Activated CD4-positive, alpha-beta T cell treated with anti-CD3 and anti-CD28 coated beads, Interleukin-2, amount 50 U/mL, for 16 hours (primary cell): ENCODE measurements at regions not wholly inside any gene's neighbourhood (a gene's known extent, or its start where the extent isn't known, plus 50 kb on each side); places are given as distances from the start of the nearest gene placed in this dataset.
A peak's percentile ranks its signal among the peaks of the same experiment; 100 is the strongest.
"Not testable (repeated sequence)": the region's sequence is repeated elsewhere in the genome, so short reads cannot be mapped to it uniquely, and the experiment has no call there.

Experiments used
- DNase-seq: peaks from one replicate; pipeline ENCODE4 v3.0.0-alpha.2; 2020

DNA sequence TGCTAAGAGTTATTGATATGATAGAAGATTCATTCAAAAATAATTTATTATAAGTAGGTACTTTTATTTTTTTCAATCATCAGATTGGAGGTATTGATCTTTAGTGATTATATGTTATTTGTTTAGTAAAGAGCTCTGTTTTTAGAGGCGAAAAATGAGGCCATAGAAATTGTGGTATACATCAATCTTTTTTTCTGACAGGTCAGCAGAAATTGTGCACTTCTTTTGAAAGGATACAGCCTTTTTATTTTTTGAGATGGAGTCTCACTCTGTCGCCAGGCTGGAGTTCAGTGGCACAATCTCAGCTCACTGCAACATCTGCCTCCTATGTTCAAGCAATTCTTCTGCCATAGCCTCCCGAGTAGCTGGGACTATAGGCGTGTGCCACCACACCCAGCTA lies 292.1 kb downstream of the BAMBI start:
- DNase-seq, result no peak

DNA sequence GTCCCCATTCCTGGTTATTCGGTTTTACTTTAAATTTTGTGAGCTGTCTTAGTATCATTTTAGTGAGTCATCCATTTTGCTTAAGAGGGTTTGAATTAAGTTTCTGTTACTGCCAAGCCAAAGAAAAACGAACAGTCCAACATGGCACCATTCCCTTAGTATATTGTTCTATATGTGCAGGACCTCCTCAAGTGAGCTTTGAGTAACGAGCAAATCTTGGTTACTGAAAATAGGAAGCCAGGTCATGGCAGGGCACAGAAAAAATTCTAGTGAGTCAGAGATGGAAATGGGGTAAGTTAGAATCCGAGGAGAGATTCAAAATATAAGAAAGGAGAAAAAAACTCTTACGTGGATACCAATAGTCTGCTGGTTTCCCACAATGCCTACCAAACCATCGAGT lies 292.9 kb downstream of the BAMBI start:
- no peak for DNase-seq

DNA sequence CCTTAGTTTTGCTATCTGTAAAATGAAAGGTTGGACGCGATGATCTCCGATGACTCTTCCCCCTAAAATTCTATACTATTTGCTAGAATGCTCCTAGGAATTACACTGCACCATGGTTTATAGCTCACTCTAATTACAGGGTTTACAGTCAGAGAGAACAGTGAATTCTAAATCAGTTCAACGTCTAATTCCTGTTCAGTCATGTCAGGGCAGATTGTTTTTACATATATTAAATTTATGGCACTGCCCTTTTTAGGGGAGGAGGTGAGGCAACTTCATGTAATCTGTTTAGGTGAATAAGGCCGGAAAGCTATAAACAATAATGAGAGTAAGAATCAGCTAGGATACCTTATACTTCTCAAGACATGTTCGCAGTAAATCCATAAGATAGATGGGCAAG lies 293.9 kb downstream of the BAMBI start:
- DNase-seq, result no peak

DNA sequence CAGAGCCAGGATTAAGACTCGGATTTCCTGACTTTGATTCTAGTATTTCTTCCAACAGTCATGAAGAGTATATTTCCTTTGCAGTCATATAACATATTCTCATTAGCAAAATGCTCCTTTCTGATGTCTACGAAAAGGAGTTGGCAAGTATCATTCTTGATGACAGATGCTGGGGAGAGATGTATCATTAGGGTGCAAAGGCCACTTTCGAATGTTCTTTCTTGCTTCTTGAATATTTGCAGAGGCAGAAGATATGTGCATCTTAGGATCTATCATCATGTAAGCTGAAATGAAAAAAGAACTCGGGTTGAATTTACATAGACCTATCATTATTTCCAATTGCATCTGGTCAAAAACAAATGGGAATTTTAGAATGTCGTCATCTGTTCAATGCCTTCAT lies 294.4 kb downstream of the BAMBI start:
- DNase-seq, result no peak

DNA sequence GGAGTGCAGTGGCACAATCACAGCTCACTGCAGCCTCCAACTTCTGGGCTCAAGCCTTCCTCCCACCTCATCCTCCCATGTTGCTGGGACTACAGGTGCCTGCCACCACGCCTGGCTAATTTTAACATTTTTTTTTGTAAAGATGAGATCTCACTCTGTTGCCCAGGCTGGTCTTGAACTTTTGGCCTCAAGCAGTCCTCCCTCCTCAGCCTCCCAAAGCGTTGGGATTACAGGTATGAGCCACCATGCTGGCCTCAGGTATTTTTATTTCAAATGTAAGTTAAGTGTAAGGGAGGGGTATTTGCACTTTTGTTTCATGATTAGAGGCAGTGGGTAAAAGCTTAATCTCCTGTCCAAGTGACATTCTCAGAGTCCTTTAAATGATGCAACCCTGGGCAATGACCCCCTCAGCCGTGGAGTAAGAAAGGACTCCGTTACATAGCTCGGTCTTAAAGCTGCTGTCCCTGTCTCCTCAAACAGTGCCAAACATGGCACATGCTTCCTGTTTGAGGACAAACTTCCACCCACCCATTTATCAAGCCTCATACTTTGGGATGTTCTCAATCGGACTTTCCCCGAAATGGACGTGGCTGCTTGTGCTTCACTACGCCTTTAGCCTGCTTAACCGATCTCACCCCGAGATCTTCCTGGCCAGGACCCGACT lies 296.1 kb downstream of the BAMBI start:
- no peak for DNase-seq

DNA sequence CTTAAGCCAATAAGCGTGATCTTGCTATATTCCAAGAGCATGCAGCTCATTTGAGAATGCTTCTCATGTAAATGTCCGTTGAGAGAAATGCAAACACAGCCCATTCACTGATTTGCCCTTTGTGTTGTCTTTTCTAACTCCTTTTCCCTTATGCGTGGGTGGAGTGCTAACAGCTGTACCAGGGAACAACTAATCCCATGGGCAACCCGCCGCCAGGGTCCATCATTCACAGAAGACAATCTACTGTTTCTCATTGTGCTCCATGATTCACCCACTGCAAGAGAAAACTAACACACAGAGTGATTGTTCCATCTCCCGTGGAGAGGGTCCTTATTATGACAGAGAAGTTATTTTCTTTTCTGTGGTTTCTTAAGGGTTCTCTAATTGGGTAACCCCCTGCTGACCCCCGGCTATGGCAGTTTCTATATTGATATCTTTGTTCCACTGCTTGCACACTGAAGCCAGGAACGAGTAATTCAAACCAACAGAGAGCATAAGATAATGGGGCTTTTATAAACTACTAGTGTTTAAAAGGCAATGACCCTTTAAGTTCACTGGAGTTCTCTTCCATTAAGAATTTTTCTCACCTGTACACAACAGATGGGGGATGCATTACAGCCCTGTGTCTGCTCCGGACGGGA lies 298.7 kb downstream of the BAMBI start:
- no peak for DNase-seq

DNA sequence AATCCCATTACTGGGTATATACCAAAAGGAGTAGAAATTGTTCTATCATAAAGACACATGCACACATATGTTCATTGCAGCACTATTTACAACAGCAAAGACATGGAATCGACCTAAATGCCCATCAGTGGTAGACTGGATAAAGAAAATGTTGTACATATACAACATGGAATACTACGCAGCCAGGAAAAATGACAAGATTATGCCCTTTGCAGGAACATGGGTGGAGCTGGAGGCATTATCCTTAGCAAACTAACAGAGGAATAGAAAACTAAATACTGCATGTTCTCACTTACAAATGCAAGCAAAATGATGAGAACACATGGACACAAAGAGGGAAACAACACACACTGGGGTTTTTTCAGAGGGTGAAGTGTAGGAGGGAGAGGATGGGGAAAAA lies 300.2 kb downstream of the BAMBI start:
- DNase-seq, result no peak

DNA sequence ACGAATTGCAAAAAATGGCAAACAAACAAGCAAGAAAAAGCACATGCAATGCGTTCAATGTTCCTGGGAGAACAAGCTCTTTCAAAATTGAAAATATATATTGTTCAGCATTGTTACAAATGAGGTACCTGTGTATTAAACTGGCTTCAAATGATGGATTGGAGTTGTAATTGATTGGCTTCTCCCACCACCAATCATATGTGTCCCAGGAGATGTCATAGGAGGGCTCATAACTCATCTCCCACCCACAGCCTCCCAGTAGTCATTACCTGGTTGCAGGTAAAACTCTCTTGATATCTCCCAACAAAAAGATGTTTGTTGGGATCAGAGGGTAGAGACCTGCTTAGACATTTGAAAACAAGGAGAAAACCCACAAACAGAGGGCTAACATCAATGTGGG lies 302.9 kb downstream of the BAMBI start:
- DNase-seq, result no peak

DNA sequence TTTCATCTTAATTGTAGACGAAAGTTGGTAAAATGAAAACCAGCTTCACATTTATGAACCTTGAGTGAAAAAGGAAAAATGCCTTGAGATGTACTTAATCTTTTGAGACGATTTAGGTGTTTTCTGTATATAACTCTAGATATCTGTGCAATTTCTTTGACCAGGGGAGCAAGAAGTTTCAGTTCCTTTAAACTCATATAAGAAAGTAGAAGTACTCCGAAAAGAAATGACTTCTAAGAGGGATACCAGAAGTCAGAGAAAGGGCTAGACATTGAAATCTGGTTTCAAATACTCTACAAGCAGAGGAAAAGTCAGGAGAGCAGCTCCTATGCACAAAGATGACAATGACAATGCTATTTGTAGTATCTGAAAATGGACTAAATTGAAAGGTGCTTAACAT lies 303.7 kb downstream of the BAMBI start:
- no peak for DNase-seq

DNA sequence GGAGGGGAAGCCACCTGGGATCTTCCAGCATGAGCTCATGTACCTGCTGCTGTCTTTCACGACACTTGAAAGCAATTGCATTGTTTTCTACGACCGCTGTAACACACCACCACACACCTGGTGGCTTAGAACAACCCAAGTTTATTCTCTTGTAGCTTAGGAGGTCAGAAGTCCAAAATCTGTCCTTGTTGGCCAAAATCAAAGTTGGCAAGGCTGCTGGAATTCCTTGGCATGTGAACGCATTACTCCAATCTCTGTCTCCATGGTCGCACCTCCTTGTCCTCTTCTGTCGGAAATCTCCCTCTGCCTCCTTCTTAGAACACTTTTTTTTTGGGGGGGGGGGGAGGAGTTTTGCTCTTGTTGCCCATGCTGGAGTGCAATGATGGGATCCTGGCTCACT lies 305.7 kb downstream of the BAMBI start:
- no peak for DNase-seq

DNA sequence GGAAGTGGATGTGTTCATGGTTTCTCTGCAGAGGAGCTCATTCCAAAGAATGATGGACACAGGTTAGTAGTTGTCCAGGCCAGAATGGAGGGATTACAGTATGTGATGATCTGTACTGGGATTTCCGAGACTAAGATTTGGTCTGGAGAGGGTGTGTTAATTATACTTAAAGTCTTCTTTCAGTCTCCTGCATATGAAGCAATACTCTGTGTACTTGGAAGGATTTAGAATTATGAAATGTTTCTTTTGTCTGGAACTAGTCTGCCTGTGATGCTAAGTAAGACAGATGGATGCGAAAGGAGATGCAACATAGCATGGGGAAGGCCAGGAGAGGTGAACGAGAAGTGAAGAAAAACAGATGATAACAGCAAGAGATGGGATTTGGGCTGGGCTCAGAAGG lies 305.1 kb upstream of the LYZL1 start:
- no peak for DNase-seq

DNA sequence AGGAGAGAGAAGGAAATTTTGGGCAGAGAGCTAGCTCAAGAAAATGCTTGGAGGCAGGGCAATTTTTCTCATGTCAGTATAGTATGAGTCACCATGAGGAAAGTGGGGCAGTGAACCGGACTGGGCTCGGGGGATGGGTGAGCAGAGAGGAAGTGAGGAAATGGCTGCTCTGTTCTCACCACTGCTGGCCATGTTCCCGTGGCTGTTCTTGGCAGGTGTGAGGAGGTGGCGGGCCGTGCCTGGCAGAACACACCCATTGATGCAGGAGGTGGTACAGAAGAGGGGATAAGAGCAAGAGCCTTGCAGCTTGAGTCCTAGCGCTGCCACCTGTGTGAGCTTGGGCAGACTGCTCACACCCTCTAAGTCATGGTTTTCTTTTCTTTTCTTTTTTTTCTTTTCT lies 304.4 kb upstream of the LYZL1 start:
- no peak for DNase-seq

DNA sequence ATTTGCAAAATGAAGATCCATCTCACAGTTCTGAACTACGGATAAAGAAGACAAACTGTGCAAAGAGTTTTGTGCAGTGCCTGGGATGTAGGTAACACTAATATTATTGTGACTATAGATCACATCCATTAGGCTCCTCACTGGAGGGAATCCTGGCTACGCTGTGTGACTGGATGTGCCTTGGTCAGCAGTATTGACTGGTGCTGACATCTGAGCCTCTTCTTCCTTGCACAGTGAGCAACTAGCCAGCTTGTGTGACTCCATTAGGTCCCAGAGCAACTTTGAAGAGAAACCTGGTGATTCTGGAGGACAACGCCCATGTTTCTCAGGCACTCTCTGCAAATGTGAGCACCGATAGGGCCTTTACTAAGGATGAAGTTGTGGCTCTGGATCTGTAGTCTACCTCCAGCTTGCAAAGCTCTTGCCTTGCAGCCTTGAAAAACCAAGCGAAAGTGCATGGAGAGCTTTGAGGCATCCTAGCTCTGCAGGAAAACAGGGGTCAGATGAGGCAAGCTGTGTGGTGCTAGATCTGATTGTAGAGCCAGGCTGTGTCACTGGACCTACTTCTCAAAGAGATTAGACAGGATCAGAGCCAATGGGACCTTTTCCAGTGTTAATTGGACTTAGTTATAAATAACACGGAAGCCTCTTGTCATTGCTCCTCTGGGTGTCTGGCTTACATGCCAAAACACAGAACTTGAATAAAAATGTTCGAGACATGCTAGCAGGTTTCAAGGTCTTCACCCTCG lies 303.6 kb upstream of the LYZL1 start:
- DNase-seq, result no peak

DNA sequence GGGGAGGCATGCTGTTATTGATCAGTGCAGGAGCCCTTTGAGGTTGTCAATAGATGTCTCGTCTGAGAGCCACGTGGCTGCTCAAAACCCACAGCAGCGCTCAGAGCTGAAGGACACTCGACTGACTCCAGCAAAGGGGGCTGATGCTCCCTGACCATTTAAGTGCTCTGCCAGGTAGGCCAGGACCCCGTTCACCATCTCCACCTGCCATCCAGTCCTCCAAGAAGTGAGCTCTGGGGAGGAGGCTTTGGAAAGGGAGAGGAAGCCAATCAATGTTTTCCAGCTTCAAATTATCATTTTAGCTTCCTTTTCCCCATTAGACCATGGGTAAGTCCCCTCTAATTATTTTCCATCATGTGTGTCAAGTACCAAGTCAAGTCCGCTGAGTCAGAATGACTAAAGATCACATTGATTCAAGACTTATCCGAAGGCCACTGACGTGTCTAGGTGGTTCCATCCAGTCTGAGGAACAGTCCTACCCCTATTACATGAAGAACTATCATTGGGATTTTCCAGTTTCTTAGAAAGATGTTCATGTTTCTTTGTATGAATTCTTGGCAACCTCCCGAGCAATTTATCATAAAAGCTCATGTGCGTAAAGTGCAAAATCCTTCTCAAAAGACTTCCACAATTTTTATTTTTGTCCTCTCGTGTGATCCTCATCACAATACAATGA lies 302.6 kb upstream of the LYZL1 start:
- no peak for DNase-seq

DNA sequence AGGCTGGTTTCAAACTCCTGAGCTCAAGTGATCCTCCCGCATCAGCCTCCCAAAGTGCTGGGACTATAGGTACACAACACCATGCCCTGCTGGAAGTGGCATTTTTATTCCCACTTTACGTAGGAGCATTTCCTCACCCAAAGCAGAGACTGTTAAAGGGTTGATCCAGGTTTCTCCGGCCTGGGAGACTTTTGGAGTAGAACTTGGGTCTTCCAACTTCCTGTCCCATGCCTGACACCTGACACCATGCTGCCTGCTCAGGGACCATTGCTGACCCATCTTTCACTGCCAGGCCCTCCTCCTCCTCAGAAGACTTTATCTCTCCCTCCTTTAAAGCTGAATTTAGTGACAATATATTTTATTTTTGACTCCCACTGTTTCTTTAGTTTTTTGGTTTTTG lies 302.0 kb upstream of the LYZL1 start:
- DNase-seq, result no peak

DNA sequence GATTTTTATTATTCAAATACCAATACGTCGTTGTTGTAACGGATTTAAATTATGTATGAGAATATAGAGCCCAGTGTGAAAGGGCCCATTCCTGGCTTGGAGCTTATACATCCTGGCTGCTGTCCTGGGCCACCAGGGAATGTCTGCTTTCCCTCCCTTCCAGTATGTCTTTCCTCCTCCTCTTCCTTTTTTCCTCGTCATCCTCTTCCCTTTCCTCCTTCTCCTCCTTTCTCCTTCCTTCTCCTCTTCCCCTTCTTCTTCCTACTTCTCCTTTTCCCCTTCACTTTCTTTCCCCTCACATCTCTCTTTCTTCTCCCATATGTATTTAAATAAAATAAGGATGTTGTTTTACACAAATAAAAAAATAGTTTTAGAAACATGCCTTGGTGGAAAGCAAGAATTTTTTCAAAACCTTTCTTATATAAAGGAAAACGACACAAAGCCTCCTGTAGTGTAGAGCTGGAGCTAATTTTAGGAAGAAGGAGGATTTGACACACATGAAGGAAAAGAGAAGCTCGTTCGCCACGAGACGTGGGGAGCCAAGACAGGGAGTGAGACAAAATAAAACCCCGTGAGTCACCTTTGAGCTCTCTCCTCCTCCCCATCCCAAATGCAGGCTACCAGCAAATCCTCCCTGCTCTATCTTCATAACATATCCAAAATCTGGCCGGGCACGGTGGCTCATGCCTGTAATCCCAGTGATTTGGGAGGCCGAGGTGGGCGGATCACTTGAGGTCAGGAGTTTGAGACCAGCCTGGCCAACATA lies 301.1 kb upstream of the LYZL1 start:
- DNase-seq, result no peak

DNA sequence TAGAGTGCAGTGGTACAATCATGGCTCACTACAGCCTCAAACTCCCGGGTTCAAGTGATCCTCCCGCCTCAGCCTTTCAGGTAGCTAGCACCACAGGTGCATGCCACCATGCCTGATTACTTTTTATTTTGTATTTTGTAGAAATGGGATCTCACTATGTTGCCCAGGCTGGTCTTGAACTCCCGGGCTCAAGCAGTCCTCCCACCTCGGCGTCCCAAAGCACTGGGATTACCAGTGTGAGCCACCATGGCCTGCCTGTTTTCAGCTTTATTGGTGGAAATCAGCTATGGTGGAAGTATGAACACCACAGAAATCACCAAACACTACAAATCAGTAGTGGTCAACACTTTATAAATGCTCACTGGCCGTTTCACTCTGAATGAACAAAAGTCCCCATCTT lies 299.9 kb upstream of the LYZL1 start:
- no peak for DNase-seq

DNA sequence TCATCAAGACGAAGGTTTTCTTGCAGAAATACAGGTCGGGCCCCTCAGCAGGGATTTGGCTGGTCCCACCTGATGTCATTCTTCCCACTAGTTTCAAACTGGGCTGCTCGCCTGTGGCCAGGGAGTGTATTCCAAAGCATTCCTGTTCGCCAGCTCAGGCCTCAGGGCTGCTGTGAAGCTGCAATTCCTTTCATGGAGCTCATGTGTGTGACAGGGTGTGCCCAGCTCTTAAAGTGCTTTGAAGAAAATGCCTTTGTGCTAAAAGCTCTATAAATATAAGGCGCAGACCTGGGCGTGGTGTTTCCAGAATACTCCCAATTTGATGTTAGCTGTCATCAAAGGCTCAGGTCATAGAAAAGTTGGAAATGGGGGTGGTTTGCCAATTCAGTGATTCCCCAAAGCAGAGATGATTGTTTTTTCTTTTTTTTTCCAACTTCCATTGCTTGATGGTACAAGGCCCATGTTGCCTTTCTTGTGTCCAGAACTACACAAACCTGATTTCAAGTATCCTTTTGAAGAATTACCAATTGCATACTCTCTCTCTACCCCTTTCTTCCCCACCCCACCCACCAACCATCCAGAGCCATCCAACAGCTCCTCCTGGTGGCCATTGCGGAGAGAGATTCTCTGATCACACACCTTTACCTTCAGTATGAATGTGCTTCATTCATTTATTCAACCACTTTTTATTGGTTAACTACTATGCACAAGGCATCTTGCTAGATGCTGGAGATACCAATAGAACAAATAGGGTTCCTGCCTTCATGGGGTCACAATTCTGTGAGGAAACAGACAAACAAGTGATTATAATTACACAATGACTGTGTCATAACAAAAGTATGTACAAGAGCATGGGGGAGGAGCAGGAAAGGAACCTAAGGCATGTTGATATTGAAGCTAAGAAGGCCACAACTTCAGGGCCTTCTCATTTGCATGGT lies 297.3 kb upstream of the LYZL1 start:
- peak; percentile 24 for DNase-seq

DNA sequence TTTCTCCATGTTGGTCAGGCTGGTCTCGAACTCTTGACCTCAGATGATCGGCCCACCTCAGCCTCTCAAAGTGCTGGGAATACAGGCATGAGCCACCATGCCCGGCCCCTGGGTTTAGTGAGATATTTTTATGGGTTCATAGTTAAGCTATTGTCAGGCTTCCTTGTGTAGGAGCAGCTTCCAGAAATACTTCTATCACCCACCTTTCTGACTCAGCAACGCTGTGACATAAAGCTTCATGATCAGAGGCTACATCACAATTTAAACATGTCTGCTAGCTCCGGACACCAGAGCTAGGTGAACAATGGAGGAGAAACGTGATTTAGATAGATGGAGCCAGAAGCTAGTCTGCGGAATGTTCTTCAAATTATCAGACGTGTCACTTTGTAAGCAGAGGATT lies 295.8 kb upstream of the LYZL1 start:
- no peak for DNase-seq

DNA sequence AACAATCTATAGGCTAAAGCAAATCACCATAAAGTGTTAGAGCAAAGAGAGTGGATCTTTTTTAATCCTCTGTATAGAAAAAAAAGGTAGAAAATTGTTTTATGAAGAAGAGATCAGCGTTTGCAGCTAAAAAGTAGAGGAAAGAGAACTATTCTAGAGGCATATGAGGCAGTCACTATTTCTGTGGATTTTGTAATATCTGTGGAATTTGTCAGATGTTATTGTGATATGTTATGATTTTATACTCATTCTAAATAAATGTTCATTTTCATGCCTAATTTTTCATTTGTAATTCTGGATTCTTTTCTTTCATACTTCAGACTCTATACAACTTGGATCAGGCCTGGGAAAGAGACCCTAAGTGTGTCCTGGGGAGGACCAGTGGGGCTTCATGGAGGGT lies 295.0 kb upstream of the LYZL1 start:
- no peak for DNase-seq

DNA sequence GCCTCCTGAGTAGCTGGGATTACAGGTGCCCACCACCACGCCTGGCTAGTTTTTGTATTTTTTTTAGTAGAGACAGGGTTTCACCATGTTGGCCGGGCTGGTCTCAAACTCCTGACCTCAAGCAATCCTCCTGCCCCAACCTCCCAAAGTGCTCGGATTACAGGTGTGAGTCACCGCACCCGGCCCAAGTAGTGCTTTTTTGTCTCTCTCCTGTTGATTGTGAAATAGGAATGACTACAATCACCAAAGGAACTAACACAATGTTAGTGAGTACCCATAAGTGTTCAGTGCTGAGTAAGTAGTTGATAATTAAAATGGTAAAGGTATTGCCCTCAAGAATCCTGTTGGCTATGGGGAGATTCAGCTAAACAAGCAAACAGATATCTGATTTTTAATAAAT lies 294.1 kb upstream of the LYZL1 start:
- not testable (repeated sequence) for DNase-seq

DNA sequence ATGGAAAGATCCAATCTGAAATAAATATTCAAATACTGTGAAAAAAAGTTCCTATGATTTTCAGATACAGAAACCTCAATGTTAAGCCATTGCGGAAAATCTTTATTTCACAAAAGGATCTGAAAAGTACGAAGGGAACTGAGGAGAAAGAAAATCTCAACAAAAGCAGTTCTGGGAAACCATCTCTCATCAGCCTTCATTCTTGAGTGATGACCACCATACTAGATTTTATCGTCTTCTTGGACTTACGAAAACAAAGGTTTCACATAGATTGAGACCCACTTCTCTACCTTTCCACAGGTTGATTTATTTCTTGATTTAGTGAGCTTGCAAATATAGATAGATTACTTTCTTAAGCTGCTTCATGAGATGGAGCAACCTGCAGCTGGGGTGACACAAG lies 293.4 kb upstream of the LYZL1 start:
- no peak for DNase-seq
